Activated T-cell treated with anti-CD3 and anti-CD28 coated beads, Interleukin-2, amount 50 U/mL, for 24 hours (primary cell): ENCODE measurements at regions not wholly inside any gene's neighbourhood (a gene's known extent, or its start where the extent isn't known, plus 50 kb on each side); places are given as distances from the start of the nearest gene placed in this dataset.
"Not testable (repeated sequence)": the region's sequence is repeated elsewhere in the genome, so short reads cannot be mapped to it uniquely, and the experiment has no call there.

Experiments
- DNase-seq: peaks from one replicate; pipeline ENCODE4 v3.0.0-alpha.2; 2020
- H3K27ac Mint-ChIP-seq: 2 replicates; pipeline ENCODE4 v1.8.0; 2020; ENCODE audit warnings: mild to moderate bottlenecking, mixed read lengths
- H3K27me3 Mint-ChIP-seq: 2 replicates; pipeline ENCODE4 v1.8.0; 2020; ENCODE audit warnings: mixed read lengths
- H3K36me3 Mint-ChIP-seq: 2 replicates; pipeline ENCODE4 v1.8.0; 2020; ENCODE audit warnings: low read depth, mixed read lengths
- H3K4me1 Mint-ChIP-seq: 2 replicates; pipeline ENCODE4 v1.8.0; 2020; ENCODE audit warnings: low read depth, mixed read lengths
- H3K4me3 Mint-ChIP-seq: 2 replicates; pipeline ENCODE4 v1.8.0; 2020; ENCODE audit warnings: mild to moderate bottlenecking, moderate library complexity, mixed read lengths
- H3K9me3 Mint-ChIP-seq: 2 replicates; pipeline ENCODE4 v1.8.0; 2020; ENCODE audit warnings: mixed read lengths

GRCh38 chr5:28301712-28302111, 1263.3 kb upstream of the CDH9 start:
- H3K9me3 Mint-ChIP-seq = peaks cover 18% of the 10 kb centered on the region
- H3K4me3 Mint-ChIP-seq = no peak overlapping the region
- H3K36me3 Mint-ChIP-seq = no peaks in the 10 kb centered on the region
- no peak for DNase-seq
- no peaks in the 10 kb centered on the region for H3K4me1 Mint-ChIP-seq
- H3K27me3 Mint-ChIP-seq = no peaks in the 10 kb centered on the region
- no peak overlapping the region for H3K27ac Mint-ChIP-seq

- Mint-ChIP-seq H3K9me3 (peaks cover 13% of the 10 kb centered on the region), H3K27ac (no peak overlapping the region), H3K4me3 (no peak overlapping the region), H3K36me3 (no peaks in the 10 kb centered on the region), H3K27me3 (no peaks in the 10 kb centered on the region), H3K4me1 (no peaks in the 10 kb centered on the region)
- no peak for DNase-seq
Observed at GRCh38 chr5:28296254-28297013, 1258.0 kb upstream of the CDH9 start.

GRCh38 chr5:28287021-28287420, 1248.6 kb upstream of the CDH9 start:
- peaks cover 16% of the 10 kb centered on the region for H3K9me3 Mint-ChIP-seq
- not testable (repeated sequence) for H3K27me3 Mint-ChIP-seq, H3K27ac Mint-ChIP-seq, H3K4me1 Mint-ChIP-seq, DNase-seq, H3K36me3 Mint-ChIP-seq, H3K4me3 Mint-ChIP-seq

DNA sequence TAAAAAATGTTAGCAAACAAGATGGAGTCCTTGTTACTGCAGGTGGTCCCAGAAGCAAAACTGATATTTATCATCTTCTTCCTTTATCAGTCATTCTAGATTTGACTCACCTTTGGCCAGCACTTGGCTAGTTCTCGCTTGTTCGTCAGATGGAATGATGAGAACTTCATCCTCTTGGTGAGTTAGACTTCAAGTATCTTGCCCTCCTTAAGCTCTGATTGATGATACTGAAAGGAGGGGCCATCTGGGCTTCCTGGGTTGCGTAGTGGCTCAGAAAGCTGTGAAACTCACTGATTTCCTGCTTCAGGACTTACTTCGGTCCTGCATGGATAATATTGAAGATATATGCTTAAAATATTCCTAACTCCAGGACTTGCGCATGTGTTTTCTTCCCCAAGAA, 1248.2 kb upstream of the CDH9 start:
- H3K4me3 Mint-ChIP-seq = no peak overlapping the region
- no peak for DNase-seq
- no peaks in the 10 kb centered on the region for H3K27me3 Mint-ChIP-seq
- H3K27ac Mint-ChIP-seq = no peak overlapping the region
- H3K9me3 Mint-ChIP-seq = peaks cover 17% of the 10 kb centered on the region
- no peaks in the 10 kb centered on the region for H3K4me1 Mint-ChIP-seq
- no peaks in the 10 kb centered on the region for H3K36me3 Mint-ChIP-seq

- Mint-ChIP-seq H3K9me3 (peaks cover 22% of the 10 kb centered on the region), H3K27ac (no peak overlapping the region), H3K4me1 (no peaks in the 10 kb centered on the region), H3K27me3 (no peaks in the 10 kb centered on the region), H3K4me3 (no peak overlapping the region), H3K36me3 (no peaks in the 10 kb centered on the region)
- no peak for DNase-seq
Observed at GRCh38 chr5:28284788-28285187, 1246.4 kb upstream of the CDH9 start.

DNA sequence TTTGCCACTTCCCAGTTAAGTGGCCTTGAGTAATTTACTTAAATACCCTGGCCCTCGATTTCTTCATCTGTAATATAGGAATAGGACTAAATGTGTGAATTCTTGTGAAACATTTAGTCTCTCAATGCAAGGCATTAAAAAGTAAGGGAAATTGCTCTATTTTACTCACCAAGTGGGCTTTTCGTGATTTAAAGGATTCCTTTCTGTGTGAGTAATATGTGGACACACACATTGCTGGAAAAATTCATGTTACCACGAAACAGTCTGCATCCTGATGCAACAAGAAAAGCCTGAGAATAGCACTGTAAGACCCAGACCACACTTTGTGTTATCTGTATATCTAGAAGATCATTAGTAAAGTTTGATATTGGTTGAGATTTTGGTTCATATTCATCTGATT, 1243.0 kb upstream of the CDH9 start:
- H3K27ac Mint-ChIP-seq = no peak overlapping the region
- H3K36me3 Mint-ChIP-seq = no peaks in the 10 kb centered on the region
- peaks cover 15% of the 10 kb centered on the region for H3K9me3 Mint-ChIP-seq
- no peaks in the 10 kb centered on the region for H3K27me3 Mint-ChIP-seq
- no peak overlapping the region for H3K4me3 Mint-ChIP-seq
- no peak for DNase-seq
- H3K4me1 Mint-ChIP-seq = no peaks in the 10 kb centered on the region

- Mint-ChIP-seq H3K4me1 (no peaks in the 10 kb centered on the region), H3K4me3 (no peak overlapping the region), H3K9me3 (peaks cover 13% of the 10 kb centered on the region), H3K36me3 (no peaks in the 10 kb centered on the region), H3K27ac (no peak overlapping the region), H3K27me3 (no peaks in the 10 kb centered on the region)
- DNase-seq = no peak
Observed at GRCh38 chr5:28275931-28276330, 1237.5 kb upstream of the CDH9 start.

DNA sequence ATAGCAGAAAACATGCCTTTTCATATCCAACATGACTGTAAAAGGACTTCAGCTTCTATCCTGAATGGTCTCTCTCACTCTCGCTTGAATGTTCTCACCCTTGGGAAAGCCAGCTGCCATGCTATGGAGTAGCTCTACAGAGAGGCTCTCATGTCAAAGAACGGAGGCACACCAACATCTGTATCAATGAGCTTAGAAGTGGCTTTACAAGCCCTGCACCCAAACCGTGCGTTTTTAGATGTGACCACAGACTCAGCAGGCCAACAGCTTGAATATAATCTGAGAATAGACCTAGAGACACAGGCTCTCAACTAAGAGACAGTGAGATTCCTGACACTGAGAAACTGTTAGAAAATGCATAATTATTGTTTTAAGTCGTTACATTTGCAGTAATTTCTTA, 1231.6 kb upstream of the CDH9 start:
- Mint-ChIP-seq H3K27me3 (no peaks in the 10 kb centered on the region), H3K36me3 (no peaks in the 10 kb centered on the region), H3K9me3 (peaks cover 14% of the 10 kb centered on the region), H3K4me1 (no peaks in the 10 kb centered on the region), H3K4me3 (no peak overlapping the region), H3K27ac (no peak overlapping the region)
- no peak for DNase-seq

- H3K27me3 Mint-ChIP-seq = no peaks in the 10 kb centered on the region
- no peak for DNase-seq
- no peak overlapping the region for H3K27ac Mint-ChIP-seq
- no peak overlapping the region for H3K4me3 Mint-ChIP-seq
- peaks cover 15% of the 10 kb centered on the region for H3K9me3 Mint-ChIP-seq
- no peaks in the 10 kb centered on the region for H3K36me3 Mint-ChIP-seq
- H3K4me1 Mint-ChIP-seq = no peaks in the 10 kb centered on the region
Observed at GRCh38 chr5:28265877-28266276, 1227.5 kb upstream of the CDH9 start.

GRCh38 chr5:28254846-28255245, 1216.5 kb upstream of the CDH9 start:
- Mint-ChIP-seq H3K4me3 (no peak overlapping the region), H3K9me3 (peaks cover 11% of the 10 kb centered on the region), H3K36me3 (no peaks in the 10 kb centered on the region), H3K27me3 (no peaks in the 10 kb centered on the region), H3K27ac (no peak overlapping the region), H3K4me1 (no peaks in the 10 kb centered on the region)
- DNase-seq = no peak

DNA sequence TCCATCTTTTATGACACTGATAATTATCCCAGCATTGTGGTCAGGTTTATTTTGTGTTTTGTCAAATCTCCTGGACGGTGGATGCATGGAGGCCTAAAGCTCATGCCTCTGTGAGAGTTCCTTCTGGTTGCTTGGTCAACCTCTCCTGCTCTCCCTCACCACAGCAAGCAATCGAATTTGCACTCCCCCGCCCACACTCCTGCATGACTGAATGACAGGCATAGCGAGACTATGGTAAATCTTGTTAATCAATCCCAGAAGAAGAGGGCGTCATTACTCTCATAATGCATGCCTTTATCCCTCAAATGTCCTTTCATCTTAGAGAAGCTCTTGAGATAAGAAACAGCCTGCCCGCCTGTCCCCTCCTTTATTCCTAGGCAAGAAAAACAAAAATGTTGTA, 1215.0 kb upstream of the CDH9 start:
- no peaks in the 10 kb centered on the region for H3K4me1 Mint-ChIP-seq
- H3K9me3 Mint-ChIP-seq = peaks cover 15% of the 10 kb centered on the region
- no peaks in the 10 kb centered on the region for H3K36me3 Mint-ChIP-seq
- H3K27me3 Mint-ChIP-seq = no peaks in the 10 kb centered on the region
- no peak for DNase-seq
- no peak overlapping the region for H3K4me3 Mint-ChIP-seq
- H3K27ac Mint-ChIP-seq = no peak overlapping the region

DNA sequence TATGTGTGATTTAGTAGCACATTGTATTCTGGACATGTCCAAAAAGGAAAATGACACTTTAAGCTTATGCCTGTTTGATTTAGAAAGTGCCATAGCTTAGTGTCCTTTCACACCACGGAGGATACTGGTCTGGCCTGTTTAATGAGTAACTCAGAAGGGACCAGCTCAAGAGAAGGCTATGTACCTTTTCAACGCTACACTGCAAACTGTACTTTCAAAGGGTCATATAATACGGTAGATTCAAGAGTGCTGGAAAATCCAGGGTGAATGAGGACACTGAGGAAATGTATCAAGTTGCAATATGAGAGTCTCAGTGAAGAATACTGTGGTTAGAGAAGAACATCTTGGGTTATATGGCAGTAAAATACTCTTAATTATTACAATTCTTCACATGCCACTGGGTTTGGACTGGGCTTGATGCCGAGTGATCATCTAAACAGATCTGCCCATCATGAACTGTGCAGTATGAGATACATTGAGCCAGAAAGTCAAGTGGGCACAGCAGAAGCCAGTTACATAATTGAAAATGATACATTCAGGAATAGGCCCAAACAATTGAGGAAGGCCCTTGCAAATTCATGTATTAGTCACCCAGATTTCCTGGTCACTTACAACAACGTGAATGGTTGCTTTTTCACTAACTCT, 1211.5 kb upstream of the CDH9 start:
- Mint-ChIP-seq H3K27ac (no peak overlapping the region), H3K27me3 (no peaks in the 10 kb centered on the region), H3K4me3 (no peak overlapping the region), H3K36me3 (no peaks in the 10 kb centered on the region), H3K4me1 (no peaks in the 10 kb centered on the region), H3K9me3 (peaks cover 18% of the 10 kb centered on the region)
- no peak for DNase-seq

DNA sequence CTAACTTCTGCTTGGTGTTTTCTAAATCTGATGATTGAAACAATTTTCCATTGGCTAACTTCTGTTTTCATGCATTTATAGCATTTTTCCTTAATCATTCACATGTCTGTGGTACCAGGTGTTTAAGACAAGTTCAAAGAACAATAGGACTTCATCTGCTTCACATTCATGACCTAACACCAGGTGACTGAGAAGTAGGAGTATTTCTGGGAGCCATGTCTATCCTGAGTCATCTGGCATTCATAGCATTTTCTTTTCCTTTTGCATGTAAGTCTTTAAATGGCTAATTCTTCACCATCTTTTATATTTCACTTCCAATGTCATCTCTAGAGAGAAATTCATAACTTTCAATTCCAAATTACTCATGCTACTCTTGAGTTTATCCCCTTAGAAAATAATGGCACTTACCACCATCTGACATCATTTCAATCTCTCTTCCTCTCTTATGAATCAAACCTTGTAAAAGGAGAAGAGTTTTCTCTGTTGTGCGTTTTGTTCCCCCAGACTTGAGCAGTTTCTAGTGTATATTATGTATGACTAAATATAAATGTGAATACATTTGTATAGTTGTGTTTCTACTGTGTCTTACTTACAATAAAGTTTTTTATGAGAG, 1196.1 kb upstream of the CDH9 start:
- Mint-ChIP-seq H3K9me3 (peaks cover 7% of the 10 kb centered on the region), H3K27ac (no peak overlapping the region), H3K4me1 (no peaks in the 10 kb centered on the region), H3K27me3 (no peaks in the 10 kb centered on the region), H3K4me3 (no peak overlapping the region), H3K36me3 (no peaks in the 10 kb centered on the region)
- no peak for DNase-seq

GRCh38 chr5:28226407-28226806, 1188.0 kb upstream of the CDH9 start:
- H3K4me3 Mint-ChIP-seq = no peak overlapping the region
- DNase-seq = no peak
- H3K9me3 Mint-ChIP-seq = peaks cover 15% of the 10 kb centered on the region
- H3K27ac Mint-ChIP-seq = no peak overlapping the region
- no peaks in the 10 kb centered on the region for H3K27me3 Mint-ChIP-seq
- H3K4me1 Mint-ChIP-seq = no peaks in the 10 kb centered on the region
- H3K36me3 Mint-ChIP-seq = no peaks in the 10 kb centered on the region

GRCh38 chr5:28219539-28219938, 1181.2 kb upstream of the CDH9 start:
- H3K9me3 Mint-ChIP-seq = peaks cover 5% of the 10 kb centered on the region
- H3K36me3 Mint-ChIP-seq = no peaks in the 10 kb centered on the region
- no peak overlapping the region for H3K27ac Mint-ChIP-seq

More at GRCh38 chr5:28219539-28219938, 1181.2 kb upstream of the CDH9 start:
- Mint-ChIP-seq H3K4me1 (no peaks in the 10 kb centered on the region), H3K4me3 (no peak overlapping the region), H3K27me3 (no peaks in the 10 kb centered on the region)
- no peak for DNase-seq
